ENCODE measurements at regions not wholly inside any gene's neighbourhood (a gene's known extent, or its start where the extent isn't known, plus 50 kb on each side); places are given as distances from the start of the nearest gene placed in this dataset.

DNA sequence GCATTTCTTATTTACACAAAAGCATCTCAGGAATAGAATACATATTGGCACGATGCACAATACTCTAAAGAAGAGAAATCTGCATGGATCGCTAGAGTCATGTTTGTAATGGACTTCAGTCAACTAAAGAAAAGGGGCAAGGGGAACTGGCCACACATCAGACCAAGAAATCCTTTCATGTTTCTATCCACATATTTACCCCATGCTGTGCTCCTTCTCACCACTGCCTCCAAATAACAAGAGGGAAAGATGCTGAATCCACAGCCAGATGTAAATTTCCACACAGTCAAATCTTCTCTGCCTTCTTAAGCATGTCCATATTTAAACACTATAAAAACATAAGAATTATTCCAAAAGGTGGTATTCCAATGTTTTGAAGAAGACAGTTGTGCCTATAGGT, 67.6 kb downstream of the COX18 start:
- CTCF ChIA-PET: no interaction called here
- H3K4me3 Mint-ChIP-seq: no peak overlapping the region
- no peaks in the 10 kb centered on the region for H3K36me3 Mint-ChIP-seq (ENCODE audit: low read depth)
- no peaks in the 10 kb centered on the region for H3K4me1 Mint-ChIP-seq (ENCODE audit: low read depth)
- DNase-seq: no peak
- H3K9me3 Mint-ChIP-seq: no peaks in the 10 kb centered on the region
- intact Hi-C loops (cut with micrococcal nuclease): no loop called here
- no peak overlapping the region for H3K27ac Mint-ChIP-seq
- H3K27me3 Mint-ChIP-seq (ENCODE audit: low read depth): peaks cover 17% of the 10 kb centered on the region

DNA sequence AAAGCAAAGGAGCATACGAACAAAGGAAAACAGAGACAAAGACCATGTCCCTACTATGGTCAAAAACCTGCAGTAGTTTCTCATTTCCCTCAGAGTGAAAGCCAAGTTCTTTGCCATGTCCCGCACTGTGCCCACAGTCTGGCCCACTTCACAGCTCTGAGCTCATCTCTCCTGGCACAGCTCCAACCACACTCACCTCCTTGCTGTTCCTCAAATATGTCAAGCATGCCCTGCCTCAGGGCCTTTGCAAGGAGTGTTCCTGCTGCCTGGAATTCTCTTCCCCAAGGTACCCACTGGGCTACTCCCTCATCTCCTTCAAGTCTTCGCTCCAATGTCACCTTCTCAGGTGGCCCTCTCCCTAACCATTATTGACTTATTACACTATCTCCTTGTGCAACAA, 72.1 kb downstream of the COX18 start:
- H3K27ac Mint-ChIP-seq: no peak overlapping the region
- H3K9me3 Mint-ChIP-seq: no peaks in the 10 kb centered on the region
- H3K4me1 Mint-ChIP-seq (ENCODE audit: low read depth): no peaks in the 10 kb centered on the region
- H3K36me3 Mint-ChIP-seq (ENCODE audit: low read depth): no peaks in the 10 kb centered on the region
- no peak for DNase-seq
- CTCF ChIA-PET: no interaction called here
- H3K27me3 Mint-ChIP-seq (ENCODE audit: low read depth): peaks cover 12% of the 10 kb centered on the region
- intact Hi-C loops (cut with micrococcal nuclease): no loop called here
- H3K4me3 Mint-ChIP-seq: no peak overlapping the region

DNA sequence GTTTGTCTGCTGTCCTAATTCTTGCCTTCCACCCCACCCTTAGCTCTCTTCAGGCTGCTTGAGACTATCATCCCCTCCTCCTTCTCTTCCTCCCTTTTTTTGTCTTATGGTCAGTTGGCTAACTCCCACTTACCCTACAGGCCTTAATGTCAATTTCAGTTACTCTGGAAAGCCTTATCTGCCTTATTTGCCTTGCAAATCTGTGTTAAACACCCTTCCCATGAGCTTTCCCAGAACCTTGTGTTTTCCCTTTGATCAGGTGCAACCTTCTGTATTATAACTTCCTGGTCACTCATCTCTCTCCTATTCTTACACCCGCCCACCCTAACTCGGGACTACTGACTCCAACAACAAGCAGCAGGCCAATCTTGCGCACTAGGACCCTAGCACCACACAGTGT, 74.8 kb downstream of the COX18 start:
- no peak for DNase-seq
- no peaks in the 10 kb centered on the region for H3K36me3 Mint-ChIP-seq (ENCODE audit: low read depth)
- intact Hi-C loops (cut with micrococcal nuclease): no loop called here

DNA sequence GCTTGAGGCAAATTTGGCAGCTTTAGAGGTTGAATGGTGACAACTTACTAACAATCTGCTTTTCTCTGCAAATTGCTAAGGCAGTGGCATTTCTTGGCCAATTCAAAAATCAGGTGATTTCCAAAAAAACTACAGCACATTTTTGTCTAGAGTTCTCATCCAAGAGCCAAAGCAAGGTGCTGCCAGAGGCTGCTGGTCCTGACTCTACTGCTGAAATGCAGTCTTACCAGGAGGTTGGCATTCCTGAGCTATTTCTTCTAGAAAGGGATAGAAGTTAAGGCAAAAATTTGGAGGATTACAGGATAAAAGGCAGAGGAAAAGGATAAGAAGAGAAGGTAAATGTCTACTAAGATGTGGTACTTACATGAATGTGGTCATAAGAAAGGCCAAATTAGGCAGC, 75.6 kb downstream of the COX18 start:
- intact Hi-C loops (cut with micrococcal nuclease): no loop called here
- CTCF ChIA-PET: no interaction called here
- Mint-ChIP-seq H3K9me3 (no peaks in the 10 kb centered on the region), H3K4me3 (no peak overlapping the region), H3K27me3 (ENCODE audit: low read depth) (peaks cover 14% of the 10 kb centered on the region), H3K4me1 (ENCODE audit: low read depth) (no peaks in the 10 kb centered on the region), H3K27ac (no peak overlapping the region), H3K36me3 (ENCODE audit: low read depth) (no peaks in the 10 kb centered on the region)
- DNase-seq: no peak

More for the DNA sequence above, 74.8 kb downstream of the COX18 start:
- no peaks in the 10 kb centered on the region for H3K9me3 Mint-ChIP-seq
- no peaks in the 10 kb centered on the region for H3K4me1 Mint-ChIP-seq (ENCODE audit: low read depth)
- no peak overlapping the region for H3K27ac Mint-ChIP-seq
- peaks cover 17% of the 10 kb centered on the region for H3K27me3 Mint-ChIP-seq (ENCODE audit: low read depth)
- CTCF ChIA-PET: no interaction called here
- H3K4me3 Mint-ChIP-seq: no peak overlapping the region

DNA sequence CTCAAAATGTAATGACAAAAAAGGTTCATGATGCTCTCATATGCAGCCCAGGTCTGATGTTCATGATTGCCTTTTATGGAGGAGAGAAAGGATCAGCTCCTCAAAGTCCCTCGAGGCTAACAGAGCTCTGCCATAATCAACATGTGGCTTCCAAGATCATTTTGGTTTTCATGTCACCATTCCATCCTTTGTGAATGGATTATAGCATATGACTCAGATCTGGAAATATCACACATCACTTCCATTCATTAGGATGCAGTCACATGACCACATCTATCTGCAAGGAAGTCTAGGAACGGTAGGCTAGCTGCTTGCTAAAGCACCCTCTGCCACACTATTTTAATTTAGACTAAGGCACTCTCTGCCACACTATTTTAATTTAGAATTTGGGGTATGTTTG, 77.6 kb downstream of the COX18 start:
- CTCF ChIA-PET: interaction anchor here (0.8 kb wide), 1 partner anchor 29 kb away, joined by 3 read pairs; no protein-coding TSS in a partner anchor
- Mint-ChIP-seq H3K9me3 (no peaks in the 10 kb centered on the region), H3K27ac (no peak overlapping the region), H3K36me3 (ENCODE audit: low read depth) (no peaks in the 10 kb centered on the region), H3K4me3 (no peak overlapping the region), H3K4me1 (ENCODE audit: low read depth) (no peaks in the 10 kb centered on the region), H3K27me3 (ENCODE audit: low read depth) (peaks cover 13% of the 10 kb centered on the region)
- intact Hi-C loops (cut with micrococcal nuclease): no loop called here
- DNase-seq: no peak

DNA sequence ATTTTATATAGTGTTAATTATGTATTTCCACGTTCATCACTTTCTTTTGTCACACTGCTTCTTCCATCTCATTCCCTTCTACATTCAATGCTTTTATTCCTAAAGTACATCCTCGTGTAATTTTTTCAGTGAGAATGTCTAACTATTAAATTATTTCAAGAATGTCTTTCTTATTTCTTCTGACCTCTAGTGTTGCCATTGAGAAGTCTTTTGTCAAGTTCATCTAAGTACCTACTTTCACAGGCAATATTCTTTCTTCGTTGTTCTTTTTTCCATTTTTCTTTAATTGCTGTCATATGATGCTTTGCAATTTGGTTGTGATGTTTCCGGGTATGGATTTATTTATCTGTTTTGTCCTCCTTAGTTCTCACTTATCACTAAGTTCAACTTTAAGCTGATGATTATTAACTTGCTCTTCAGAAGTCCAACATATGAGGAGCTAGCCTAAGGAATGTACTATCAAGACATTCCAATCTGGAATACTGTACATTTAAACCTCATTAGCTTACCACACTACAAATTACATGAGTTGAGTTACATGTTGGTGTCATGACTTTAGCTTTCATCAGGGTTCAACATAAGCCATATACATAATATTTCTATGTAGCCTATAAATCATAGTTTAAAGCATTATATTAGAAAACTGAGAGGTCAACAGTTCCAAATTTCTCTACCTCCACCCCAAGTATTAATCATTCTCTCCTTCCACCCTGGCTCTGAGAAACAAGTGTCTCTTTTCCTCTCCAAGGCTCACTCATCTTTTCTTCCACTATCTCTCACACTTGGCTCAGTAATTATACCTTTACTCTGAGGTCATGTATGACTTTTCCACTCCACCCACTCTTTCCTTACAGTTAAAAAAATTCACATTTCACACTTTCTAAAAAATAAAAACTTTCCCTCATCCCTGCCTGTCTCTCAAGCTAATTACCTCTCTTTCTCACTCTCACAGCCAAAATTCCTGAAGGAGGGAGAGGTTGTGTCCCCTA, 81.5 kb downstream of the COX18 start:
- Mint-ChIP-seq H3K27me3 (ENCODE audit: low read depth) (peaks cover 9% of the 10 kb centered on the region), H3K9me3 (no peaks in the 10 kb centered on the region), H3K27ac (no peak overlapping the region), H3K4me1 (ENCODE audit: low read depth) (peaks cover 11% of the 10 kb centered on the region), H3K36me3 (ENCODE audit: low read depth) (no peaks in the 10 kb centered on the region), H3K4me3 (no peak overlapping the region)
- intact Hi-C loops (cut with micrococcal nuclease): no loop called here
- CTCF ChIA-PET: no interaction called here
- no peak for DNase-seq

DNA sequence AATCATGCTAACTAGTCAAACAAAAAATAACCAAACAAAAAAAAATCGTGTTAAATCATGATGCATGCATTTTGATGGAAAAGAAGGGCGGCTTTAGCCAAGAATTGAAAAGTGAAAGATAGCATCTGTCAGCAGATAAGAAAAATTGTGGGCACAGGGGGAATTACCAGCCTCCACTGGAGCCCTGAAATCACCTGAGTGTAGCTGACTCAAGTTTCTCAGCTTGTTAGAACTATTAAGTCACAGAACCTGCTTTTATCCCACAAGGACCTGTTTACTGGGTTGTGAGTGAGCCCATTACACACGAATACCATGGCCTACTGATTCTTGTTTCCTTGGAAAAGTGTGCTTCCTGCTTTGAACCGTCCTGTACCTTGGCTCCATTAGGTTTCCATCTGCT, 85.2 kb downstream of the COX18 start:
- CTCF ChIA-PET: interaction anchor here (0.7 kb wide), 1 partner anchor 9 kb away, joined by 3 read pairs; no protein-coding TSS in a partner anchor
- Mint-ChIP-seq H3K9me3 (no peaks in the 10 kb centered on the region), H3K4me1 (ENCODE audit: low read depth) (peaks cover 11% of the 10 kb centered on the region), H3K4me3 (no peak overlapping the region), H3K27ac (no peak overlapping the region), H3K27me3 (ENCODE audit: low read depth) (peaks cover 4% of the 10 kb centered on the region), H3K36me3 (ENCODE audit: low read depth) (no peaks in the 10 kb centered on the region)
- DNase-seq: peak; percentile 27
- intact Hi-C loops (cut with micrococcal nuclease): no loop called here

DNA sequence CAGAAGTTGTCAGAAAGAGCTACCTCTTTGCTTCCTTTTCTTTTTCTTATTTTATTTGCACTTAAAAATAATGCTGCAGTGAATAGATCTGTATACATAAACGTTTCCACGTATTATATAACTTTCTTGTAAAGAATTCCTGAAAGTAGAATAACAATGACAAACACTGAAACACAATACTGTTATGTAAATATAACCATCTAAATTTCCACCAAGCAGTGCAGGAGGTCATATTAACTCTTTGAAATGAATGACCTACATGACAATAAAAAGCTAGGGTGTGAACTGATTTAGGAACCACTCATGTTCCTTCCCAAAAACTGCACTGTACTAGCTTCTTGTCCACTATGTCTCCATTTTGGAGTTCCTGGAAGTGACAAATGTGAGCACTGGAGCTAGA, 85.8 kb downstream of the COX18 start:
- Mint-ChIP-seq H3K27ac (no peak overlapping the region), H3K36me3 (ENCODE audit: low read depth) (no peaks in the 10 kb centered on the region), H3K4me1 (ENCODE audit: low read depth) (peaks cover 11% of the 10 kb centered on the region), H3K4me3 (no peak overlapping the region), H3K9me3 (no peaks in the 10 kb centered on the region), H3K27me3 (ENCODE audit: low read depth) (peaks cover 4% of the 10 kb centered on the region)
- intact Hi-C loops (cut with micrococcal nuclease): no loop called here
- DNase-seq: no peak
- CTCF ChIA-PET: interaction anchor here (0.7 kb wide), 1 partner anchor 9 kb away, joined by 3 read pairs; no protein-coding TSS in a partner anchor

DNA sequence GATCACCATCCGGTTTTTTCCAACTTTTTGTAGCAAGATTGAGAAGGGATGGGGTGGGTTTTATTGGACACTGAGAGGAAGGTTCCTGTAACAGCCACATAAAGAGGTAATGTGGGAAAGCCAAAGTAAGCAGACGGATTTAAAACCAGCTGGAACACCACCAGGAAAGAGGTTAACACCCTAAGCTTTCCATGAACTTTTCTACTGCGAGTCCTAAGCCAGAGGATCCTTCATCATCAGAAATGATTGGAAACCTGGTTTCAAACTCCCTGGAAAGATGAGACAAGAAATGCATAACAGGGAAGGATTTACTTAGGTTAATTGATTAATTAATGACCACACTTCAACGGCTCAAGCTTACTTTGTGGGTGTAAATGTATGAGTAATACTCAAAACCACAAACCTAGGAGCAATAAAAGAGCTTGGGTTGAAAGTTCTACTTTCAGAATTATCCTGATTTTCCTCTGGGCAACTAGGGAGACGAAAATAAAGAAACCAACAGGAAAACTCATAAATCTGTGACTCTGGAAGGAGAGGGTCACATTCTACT, 91.5 kb downstream of the COX18 start:
- intact Hi-C loops (cut with micrococcal nuclease): no loop called here
- CTCF ChIA-PET: no interaction called here
- peaks cover 2% of the 10 kb centered on the region for H3K4me1 Mint-ChIP-seq (ENCODE audit: low read depth)
- no peaks in the 10 kb centered on the region for H3K36me3 Mint-ChIP-seq (ENCODE audit: low read depth)
- no peak for DNase-seq
- H3K27me3 Mint-ChIP-seq (ENCODE audit: low read depth): peaks cover 13% of the 10 kb centered on the region
- H3K27ac Mint-ChIP-seq: no peak overlapping the region
- H3K4me3 Mint-ChIP-seq: no peak overlapping the region
- no peaks in the 10 kb centered on the region for H3K9me3 Mint-ChIP-seq

DNA sequence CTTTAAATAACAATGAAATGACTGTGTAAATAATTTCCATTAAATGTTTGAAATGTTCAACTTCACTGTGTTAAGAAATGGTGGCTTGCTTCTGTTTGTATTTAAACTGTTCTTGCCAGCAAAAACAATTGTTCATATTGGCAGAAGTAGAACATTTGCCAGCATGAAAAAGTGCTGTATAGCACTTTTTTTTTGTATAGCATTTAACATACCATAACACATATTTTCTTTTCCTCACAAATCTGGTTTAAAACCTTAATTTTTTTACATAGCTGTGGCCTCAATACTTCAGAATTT, 94.1 kb downstream of the COX18 start:
- intact Hi-C loops (cut with micrococcal nuclease): no loop called here
- no peak overlapping the region for H3K27ac Mint-ChIP-seq
- H3K4me3 Mint-ChIP-seq: no peak overlapping the region
- CTCF ChIA-PET: interaction anchor here (0.7 kb wide), 1 partner anchor 8 kb away, joined by 3 read pairs; no protein-coding TSS in a partner anchor
- H3K9me3 Mint-ChIP-seq: no peaks in the 10 kb centered on the region
- no peaks in the 10 kb centered on the region for H3K36me3 Mint-ChIP-seq (ENCODE audit: low read depth)
- no peak for DNase-seq
- H3K27me3 Mint-ChIP-seq (ENCODE audit: low read depth): peaks cover 19% of the 10 kb centered on the region
- peaks cover 2% of the 10 kb centered on the region for H3K4me1 Mint-ChIP-seq (ENCODE audit: low read depth)

DNA sequence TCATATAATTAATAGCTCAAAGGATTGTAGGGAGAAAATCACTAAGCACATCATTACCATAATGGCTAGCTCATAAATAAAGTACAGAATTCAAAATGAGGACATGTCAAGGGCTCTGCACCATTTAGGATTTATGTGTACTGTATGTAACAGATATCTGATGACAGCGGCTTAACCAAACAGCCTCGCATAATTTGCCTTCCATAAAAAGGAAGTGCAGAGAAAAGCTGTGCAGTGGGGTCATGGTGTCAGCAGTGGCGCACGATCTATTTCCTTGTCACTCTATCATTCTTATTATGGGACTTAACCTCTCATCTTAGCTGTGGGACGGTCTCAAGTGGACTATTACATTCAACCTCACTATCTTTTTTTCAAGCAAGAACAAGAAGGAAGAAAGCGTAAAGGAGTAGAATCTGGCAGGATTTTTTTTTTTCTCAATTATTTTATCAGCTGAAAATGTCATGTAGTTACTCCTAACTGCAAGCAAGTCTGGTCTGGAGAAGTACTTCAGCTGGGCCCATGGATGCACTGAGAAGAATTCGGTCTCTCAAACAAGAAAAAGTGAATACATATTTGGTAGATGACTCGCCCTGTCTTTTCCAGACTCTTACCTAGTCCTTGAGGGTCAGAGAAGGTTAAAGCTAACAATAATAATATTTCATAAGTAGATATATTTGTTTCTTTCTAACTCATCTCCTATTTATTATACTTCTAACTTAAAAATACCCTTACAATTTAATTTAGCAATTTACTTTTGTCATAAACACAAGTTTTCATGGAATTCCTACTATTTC, 94.6 kb downstream of the COX18 start:
- no peak for DNase-seq
- H3K36me3 Mint-ChIP-seq (ENCODE audit: low read depth): no peaks in the 10 kb centered on the region
- H3K27ac Mint-ChIP-seq: no peak overlapping the region
- peaks cover 16% of the 10 kb centered on the region for H3K27me3 Mint-ChIP-seq (ENCODE audit: low read depth)
- H3K9me3 Mint-ChIP-seq: no peaks in the 10 kb centered on the region
- H3K4me1 Mint-ChIP-seq (ENCODE audit: low read depth): peaks cover 2% of the 10 kb centered on the region
- H3K4me3 Mint-ChIP-seq: no peak overlapping the region
- intact Hi-C loops (cut with micrococcal nuclease): no loop called here
- CTCF ChIA-PET: interaction anchor here (0.7 kb wide), 1 partner anchor 9 kb away, joined by 3 read pairs; no protein-coding TSS in a partner anchor

DNA sequence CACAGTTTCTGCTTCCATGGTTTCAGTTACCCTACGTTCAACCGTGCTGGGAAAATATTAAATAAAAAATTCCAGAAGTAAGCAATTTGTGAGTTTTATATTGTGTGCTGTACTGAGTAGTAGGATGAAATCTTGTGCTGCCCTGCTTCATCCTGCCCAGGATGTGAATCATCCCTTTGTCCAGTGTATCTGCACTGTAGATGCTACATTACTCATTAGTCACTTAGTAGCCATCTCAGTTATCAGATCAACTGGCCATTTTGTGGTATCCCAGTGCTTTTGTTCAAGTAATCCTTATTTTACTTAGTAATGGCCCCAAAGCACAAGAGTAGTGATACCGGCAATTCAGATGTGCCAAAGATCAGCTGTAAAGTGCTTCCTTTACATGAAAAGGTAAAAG, 97.9 kb downstream of the COX18 start:
- H3K4me1 Mint-ChIP-seq (ENCODE audit: low read depth): peaks cover 2% of the 10 kb centered on the region
- intact Hi-C loops (cut with micrococcal nuclease): no loop called here
- CTCF ChIA-PET: interaction anchor here (0.7 kb wide), 1 partner anchor 179 kb away, joined by 3 read pairs; no protein-coding TSS in a partner anchor
- H3K9me3 Mint-ChIP-seq: no peaks in the 10 kb centered on the region
- H3K27me3 Mint-ChIP-seq (ENCODE audit: low read depth): peaks cover 10% of the 10 kb centered on the region
- H3K36me3 Mint-ChIP-seq (ENCODE audit: low read depth): no peaks in the 10 kb centered on the region
- H3K27ac Mint-ChIP-seq: no peak overlapping the region
- no peak for DNase-seq
- no peak overlapping the region for H3K4me3 Mint-ChIP-seq
